GM12892 (cell line): ENCODE measurements at regions not wholly inside any gene's neighbourhood (a gene's known extent, or its start where the extent isn't known, plus 50 kb on each side); places are given as distances from the start of the nearest gene placed in this dataset.

Source experiments
- POLR2AphosphoS5 ChIP-seq: IDR thresholded peaks from 2 replicates; pipeline ENCODE4 v1.6.1; 2011; ENCODE audit warnings: low read depth, low read length, control low read depth
- TAF1 ChIP-seq: IDR thresholded peaks from 2 replicates; pipeline ENCODE4 v1.6.1; 2011; ENCODE audit warnings: low read depth, mild to moderate bottlenecking, control low read depth, low read length, borderline replicate concordance

DNA sequence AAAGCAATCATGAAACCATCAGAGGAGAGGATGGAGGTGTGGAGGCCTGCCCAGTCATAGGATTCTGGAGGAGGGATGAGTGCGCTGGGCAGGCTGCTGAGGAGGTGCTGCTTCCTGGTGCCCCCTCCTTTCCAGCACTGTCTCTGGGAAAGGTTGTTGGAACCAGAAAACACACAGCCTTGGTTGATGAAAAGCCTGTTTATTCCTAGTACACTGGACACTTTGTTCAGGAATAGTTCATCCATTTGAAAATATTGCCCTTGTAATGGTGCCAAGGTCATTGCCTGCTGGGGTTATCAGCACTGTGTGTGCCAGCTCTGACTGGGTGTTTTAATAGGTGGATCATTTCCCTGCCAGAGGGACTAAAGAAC lies 83.7 kb upstream of the ARMC2 start:
- no peak for TF ChIP-seq TAF1
- no peak for TF ChIP-seq POLR2AphosphoS5
